Transverse colon (tissue), 4 donors: ENCODE measurements at regions not wholly inside any gene's neighbourhood (a gene's known extent, or its start where the extent isn't known, plus 50 kb on each side); places are given as distances from the start of the nearest gene placed in this dataset.

Experiments
- CTCF ChIP-seq, 5 experiments: fragments of 200-600 bp in 3 of 5; fragments of 450-650 bp in 2 of 5; sonication (generic) in 3 of 5; IDR thresholded peaks; 1 replicate in 2 of 5; 2 replicates in 3 of 5; pipeline ENCODE4 v1.5.1; 2016 to 2017; ENCODE audit warnings: antibody characterized with exemption in 5 of 5, inconsistent platforms in 3 of 5, mild to moderate bottlenecking in 2 of 5, moderate library complexity in 1 of 5
- EP300 ChIP-seq: sonication (generic); formaldehyde crosslinking; IDR thresholded peaks from one replicate; pipeline ENCODE4 v1.6.1; 2017; ENCODE audit warnings: antibody characterized with exemption, low read depth
- POLR2A ChIP-seq: fragments of 450-650 bp; IDR thresholded peaks from one replicate; pipeline ENCODE4 v1.6.1; 2016; ENCODE audit warnings: antibody characterized with exemption, mild to moderate bottlenecking, moderate library complexity
- POLR2AphosphoS5 ChIP-seq, 3 donors: sonication (generic); formaldehyde crosslinking; IDR thresholded peaks; one replicate each; pipeline ENCODE4 v1.6.1; 2016; ENCODE audit warnings: antibody characterized with exemption in 3 of 3

GRCh38 chr3:165463531-165463930, 267.3 kb upstream of the SLITRK3 start:
- TF ChIP-seq CTCF (IDR thresholded peaks at IDR 0.05) (no peak), POLR2A (no peak), POLR2AphosphoS5 (IDR thresholded peaks at IDR 0.05) (no peak), EP300 (no peak)
